WTC11 (cell line): ENCODE measurements at regions not wholly inside any gene's neighbourhood (a gene's known extent, or its start where the extent isn't known, plus 50 kb on each side); places are given as distances from the start of the nearest gene placed in this dataset.

Source experiments
- CBFB ChIP-seq: sonication (generic); formaldehyde crosslinking; IDR thresholded peaks from 2 replicates; pipeline ENCODE4 v1.8.1; 2022; ENCODE audit warnings: mild to moderate bottlenecking, low read depth, missing genetic modification reagents
- CREM ChIP-seq: sonication (generic); formaldehyde crosslinking; IDR thresholded peaks from 2 replicates; pipeline ENCODE4 v1.8.1; 2022; ENCODE audit warnings: mild to moderate bottlenecking, missing genetic modification reagents, moderate library complexity
- ESRRA ChIP-seq: sonication (generic); formaldehyde crosslinking; IDR thresholded peaks from 2 replicates; pipeline ENCODE4 v1.8.1; 2022; ENCODE audit warnings: mild to moderate bottlenecking, missing genetic modification reagents, borderline replicate concordance
- FOXK1 ChIP-seq: sonication (generic); formaldehyde crosslinking; IDR thresholded peaks from 2 replicates; pipeline ENCODE4 v1.8.0; 2022; ENCODE audit warnings: mild to moderate bottlenecking, moderate library complexity, missing genetic modification reagents
- FOXP1 ChIP-seq: sonication (generic); formaldehyde crosslinking; IDR thresholded peaks from 2 replicates; pipeline ENCODE4 v1.8.0; 2022; ENCODE audit warnings: missing genetic modification reagents, mild to moderate bottlenecking, moderate library complexity, borderline replicate concordance
- NFE2L1 ChIP-seq: sonication (generic); formaldehyde crosslinking; IDR thresholded peaks from 2 replicates; pipeline ENCODE4 v1.8.1; 2023; ENCODE audit warnings: missing genetic modification reagents
- PRDM15 ChIP-seq: sonication (generic); formaldehyde crosslinking; IDR thresholded peaks from 2 replicates; pipeline ENCODE4 v1.8.0; 2022; ENCODE audit warnings: missing genetic modification reagents
- TEAD4 ChIP-seq: sonication (generic); formaldehyde crosslinking; IDR thresholded peaks from 2 replicates; pipeline ENCODE4 v1.8.0; 2022; ENCODE audit warnings: mild to moderate bottlenecking, missing genetic modification reagents
- ZNF317 ChIP-seq: sonication (generic); formaldehyde crosslinking; IDR thresholded peaks from 2 replicates; pipeline ENCODE4 v1.8.1; 2023; ENCODE audit warnings: low read depth, mild to moderate bottlenecking, moderate library complexity, missing genetic modification reagents, borderline replicate concordance
- TF ChIP-seq, protein P1 (sequence below): fragments of 200-600 bp; IDR thresholded peaks from 2 replicates; pipeline ENCODE4 v1.8.0; 2022; ENCODE audit warnings: antibody characterized with exemption
- TF ChIP-seq, protein P2 (sequence below): sonication (generic); formaldehyde crosslinking; IDR thresholded peaks from 2 replicates; pipeline ENCODE4 v1.8.0; 2022; ENCODE audit warnings: mild to moderate bottlenecking, missing genetic modification reagents
- TF ChIP-seq, protein P3 (sequence below): sonication (generic); formaldehyde crosslinking; IDR thresholded peaks from 2 replicates; pipeline ENCODE4 v1.8.1; 2022; ENCODE audit warnings: mild to moderate bottlenecking, missing genetic modification reagents, moderate library complexity, borderline replicate concordance
- TF ChIP-seq, protein P4 (sequence below): sonication (generic); formaldehyde crosslinking; IDR thresholded peaks from 2 replicates; pipeline ENCODE4 v1.8.1; 2022; ENCODE audit warnings: mild to moderate bottlenecking, moderate library complexity, missing genetic modification reagents

DNA sequence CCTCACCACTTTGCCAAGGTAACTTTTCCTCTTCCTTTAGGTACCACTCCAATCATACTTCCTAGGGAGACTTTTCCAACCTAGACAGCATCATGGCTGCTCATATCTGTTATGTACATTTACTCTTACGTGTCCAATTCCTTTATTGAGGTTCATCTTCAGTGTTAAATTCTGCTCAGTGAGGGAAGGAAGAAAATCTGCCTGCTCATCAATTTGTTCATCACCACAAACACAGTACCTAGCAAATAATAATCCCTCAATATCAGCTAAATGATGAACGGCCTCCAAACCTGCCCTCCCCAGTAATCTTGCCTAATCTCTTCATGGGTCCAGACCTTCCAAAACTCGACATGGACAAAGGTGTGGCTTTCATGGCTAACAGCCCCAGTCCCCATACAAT, 380.8 kb downstream of the KCTD12 start:
- TF ChIP-seq, protein P1, sequence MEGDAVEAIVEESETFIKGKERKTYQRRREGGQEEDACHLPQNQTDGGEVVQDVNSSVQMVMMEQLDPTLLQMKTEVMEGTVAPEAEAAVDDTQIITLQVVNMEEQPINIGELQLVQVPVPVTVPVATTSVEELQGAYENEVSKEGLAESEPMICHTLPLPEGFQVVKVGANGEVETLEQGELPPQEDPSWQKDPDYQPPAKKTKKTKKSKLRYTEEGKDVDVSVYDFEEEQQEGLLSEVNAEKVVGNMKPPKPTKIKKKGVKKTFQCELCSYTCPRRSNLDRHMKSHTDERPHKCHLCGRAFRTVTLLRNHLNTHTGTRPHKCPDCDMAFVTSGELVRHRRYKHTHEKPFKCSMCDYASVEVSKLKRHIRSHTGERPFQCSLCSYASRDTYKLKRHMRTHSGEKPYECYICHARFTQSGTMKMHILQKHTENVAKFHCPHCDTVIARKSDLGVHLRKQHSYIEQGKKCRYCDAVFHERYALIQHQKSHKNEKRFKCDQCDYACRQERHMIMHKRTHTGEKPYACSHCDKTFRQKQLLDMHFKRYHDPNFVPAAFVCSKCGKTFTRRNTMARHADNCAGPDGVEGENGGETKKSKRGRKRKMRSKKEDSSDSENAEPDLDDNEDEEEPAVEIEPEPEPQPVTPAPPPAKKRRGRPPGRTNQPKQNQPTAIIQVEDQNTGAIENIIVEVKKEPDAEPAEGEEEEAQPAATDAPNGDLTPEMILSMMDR = no peak
- no peak for TF ChIP-seq FOXP1 (CRISPR knock-in tag)
- TF ChIP-seq TEAD4 (CRISPR knock-in tag) = no peak
- no peak for TF ChIP-seq FOXK1 (CRISPR knock-in tag)
- TF ChIP-seq, protein P2, sequence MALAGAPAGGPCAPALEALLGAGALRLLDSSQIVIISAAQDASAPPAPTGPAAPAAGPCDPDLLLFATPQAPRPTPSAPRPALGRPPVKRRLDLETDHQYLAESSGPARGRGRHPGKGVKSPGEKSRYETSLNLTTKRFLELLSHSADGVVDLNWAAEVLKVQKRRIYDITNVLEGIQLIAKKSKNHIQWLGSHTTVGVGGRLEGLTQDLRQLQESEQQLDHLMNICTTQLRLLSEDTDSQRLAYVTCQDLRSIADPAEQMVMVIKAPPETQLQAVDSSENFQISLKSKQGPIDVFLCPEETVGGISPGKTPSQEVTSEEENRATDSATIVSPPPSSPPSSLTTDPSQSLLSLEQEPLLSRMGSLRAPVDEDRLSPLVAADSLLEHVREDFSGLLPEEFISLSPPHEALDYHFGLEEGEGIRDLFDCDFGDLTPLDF = no peak
- TF ChIP-seq, protein P3, sequence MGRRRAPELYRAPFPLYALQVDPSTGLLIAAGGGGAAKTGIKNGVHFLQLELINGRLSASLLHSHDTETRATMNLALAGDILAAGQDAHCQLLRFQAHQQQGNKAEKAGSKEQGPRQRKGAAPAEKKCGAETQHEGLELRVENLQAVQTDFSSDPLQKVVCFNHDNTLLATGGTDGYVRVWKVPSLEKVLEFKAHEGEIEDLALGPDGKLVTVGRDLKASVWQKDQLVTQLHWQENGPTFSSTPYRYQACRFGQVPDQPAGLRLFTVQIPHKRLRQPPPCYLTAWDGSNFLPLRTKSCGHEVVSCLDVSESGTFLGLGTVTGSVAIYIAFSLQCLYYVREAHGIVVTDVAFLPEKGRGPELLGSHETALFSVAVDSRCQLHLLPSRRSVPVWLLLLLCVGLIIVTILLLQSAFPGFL (CRISPR knock-in tag) = no peak
- no peak for TF ChIP-seq ZNF317
- TF ChIP-seq, protein P4, sequence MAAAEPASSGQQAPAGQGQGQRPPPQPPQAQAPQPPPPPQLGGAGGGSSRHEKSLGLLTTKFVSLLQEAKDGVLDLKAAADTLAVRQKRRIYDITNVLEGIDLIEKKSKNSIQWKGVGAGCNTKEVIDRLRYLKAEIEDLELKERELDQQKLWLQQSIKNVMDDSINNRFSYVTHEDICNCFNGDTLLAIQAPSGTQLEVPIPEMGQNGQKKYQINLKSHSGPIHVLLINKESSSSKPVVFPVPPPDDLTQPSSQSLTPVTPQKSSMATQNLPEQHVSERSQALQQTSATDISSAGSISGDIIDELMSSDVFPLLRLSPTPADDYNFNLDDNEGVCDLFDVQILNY (CRISPR knock-in tag) = no peak
- TF ChIP-seq NFE2L1 (CRISPR knock-in tag) = no peak
- no peak for TF ChIP-seq CBFB (CRISPR knock-in tag)
- TF ChIP-seq ESRRA (CRISPR knock-in tag) = no peak
- TF ChIP-seq CREM (CRISPR knock-in tag) = no peak
- TF ChIP-seq PRDM15 = no peak
